Right atrium auricular region (tissue), 2 donors: ENCODE measurements at regions not wholly inside any gene's neighbourhood (a gene's known extent, or its start where the extent isn't known, plus 50 kb on each side); places are given as distances from the start of the nearest gene placed in this dataset.
"Not testable (repeated sequence)": the region's sequence is repeated elsewhere in the genome, so short reads cannot be mapped to it uniquely, and the experiment has no call there.

Source experiments
- DNase-seq: peaks from one replicate; pipeline ENCODE4 v3.0.0-alpha.2; 2019; ENCODE audit warnings: low spot score
- H3K27ac ChIP-seq, 2 donors: fragments of 200-600 bp; sonication (generic); 1 replicate in 1 of 2; 2 replicates in 1 of 2; pipeline ENCODE4 v1.5.1; 2016 to 2019
- H3K27me3 ChIP-seq, 2 donors: fragments of 200-600 bp; sonication (generic); one replicate each; pipeline versions ENCODE4 v1.5.1 to v1.6.0; 2017 to 2019
- H3K36me3 ChIP-seq: fragments of 200-600 bp; sonication (generic); one replicate; pipeline ENCODE4 v1.5.1; 2016
- H3K4me1 ChIP-seq, 2 donors: fragments of 200-600 bp; sonication (generic); one replicate each; pipeline versions ENCODE4 v1.5.1 to v1.6.0; 2017 to 2019
- H3K4me3 ChIP-seq, 2 donors: fragments of 200-600 bp; sonication (generic); 1 replicate in 1 of 2; 2 replicates in 1 of 2; pipeline ENCODE4 v1.5.1; 2017 to 2019; ENCODE audit warnings: mild to moderate bottlenecking in 1 of 2, moderate library complexity in 1 of 2
- H3K9me3 ChIP-seq, 2 donors: fragments of 200-600 bp; sonication (generic); one replicate each; pipeline ENCODE4 v1.5.1; 2019
- CTCF ChIP-seq, 2 donors: fragments of 200-600 bp; sonication (generic); IDR thresholded peaks; one replicate each; pipeline ENCODE4 v1.5.1; 2019; ENCODE audit warnings: antibody characterized with exemption in 2 of 2

DNA sequence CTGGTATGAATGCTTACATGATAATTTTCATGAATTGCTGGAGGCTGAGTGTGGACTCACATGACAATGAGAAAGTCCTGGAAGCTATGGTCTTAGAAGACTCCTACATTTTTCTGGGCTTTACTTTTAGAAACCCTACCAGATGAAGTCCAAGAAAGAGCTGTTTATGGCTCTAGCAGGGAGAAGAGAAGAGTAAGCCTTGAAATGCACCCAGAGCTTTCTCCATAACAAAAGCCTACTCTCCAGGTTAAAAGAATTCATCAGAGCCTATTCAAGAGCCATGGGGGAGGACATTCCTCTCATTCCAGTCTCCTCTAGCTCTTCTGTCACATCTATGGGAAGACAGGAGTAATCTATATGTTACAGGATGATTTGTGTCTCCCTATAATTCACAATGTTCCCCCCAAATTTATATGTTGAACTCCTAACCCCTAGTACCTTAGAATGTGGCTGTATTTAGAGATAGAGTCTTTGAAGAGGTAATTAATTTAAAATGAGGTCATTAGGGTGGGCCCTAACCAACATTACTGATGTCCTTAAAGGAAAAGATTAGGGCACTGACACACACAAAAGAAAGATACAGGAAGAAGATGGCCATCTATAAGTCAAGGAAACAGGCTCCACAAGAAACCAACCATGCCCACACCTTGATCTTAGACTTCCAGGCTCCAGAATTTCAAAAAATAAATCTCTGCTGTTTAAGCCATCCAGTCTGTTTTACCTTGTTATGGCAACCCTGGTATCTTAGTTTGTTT, 193.8 kb upstream of the PTER start:
- Histone ChIP-seq H3K4me1 (no peaks in the 10 kb centered on the region), H3K9me3 (no peaks in the 10 kb centered on the region), H3K4me3 (no peak overlapping the region), H3K36me3 (no peaks in the 10 kb centered on the region), H3K27ac (no peak overlapping the region), H3K27me3 (no peaks in the 10 kb centered on the region)
- DNase-seq, result no peak
- TF ChIP-seq CTCF (IDR thresholded peaks at IDR 0.05), result no peak

DNA sequence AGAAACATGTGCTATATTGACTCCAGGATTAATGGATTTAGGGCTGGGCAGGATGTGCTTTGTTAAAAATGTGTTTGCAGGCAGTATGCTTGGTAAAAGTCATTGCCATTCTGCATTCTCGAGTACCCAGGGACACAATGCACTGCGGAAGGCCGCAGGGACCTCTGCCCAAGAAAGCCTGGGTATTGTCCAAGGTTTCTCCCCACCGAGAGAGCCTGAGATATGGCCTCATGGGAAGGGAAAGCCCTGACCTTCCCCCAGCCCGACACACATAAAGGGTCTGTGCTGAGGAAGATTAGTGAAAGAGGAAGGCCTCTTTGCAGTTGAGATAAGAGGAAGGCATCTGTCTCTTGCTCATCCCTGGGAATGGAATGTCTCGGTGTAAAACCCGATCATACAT, 186.7 kb upstream of the PTER start:
- H3K27me3 ChIP-seq, H3K4me3 ChIP-seq, H3K27ac ChIP-seq, H3K36me3 ChIP-seq, H3K9me3 ChIP-seq, H3K4me1 ChIP-seq, DNase-seq: not testable (repeated sequence)

DNA sequence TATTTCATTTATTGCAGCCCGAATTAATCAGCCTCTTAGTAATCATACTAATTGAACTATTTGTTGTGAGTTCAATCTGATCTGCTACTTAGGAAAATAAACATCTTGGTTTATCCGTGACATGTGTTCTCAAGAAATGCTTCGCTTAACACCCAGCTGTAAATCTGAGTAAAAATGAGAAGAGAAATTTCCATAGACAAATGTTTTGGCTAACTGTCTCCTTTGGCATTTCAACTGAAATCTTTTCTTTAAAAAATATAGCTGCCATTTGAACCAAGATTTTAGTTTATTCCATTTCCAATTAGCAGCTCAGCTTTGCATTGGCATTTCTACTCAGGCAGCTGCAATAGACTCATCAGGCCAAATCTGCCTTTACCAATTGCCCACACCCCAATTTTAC, 180.5 kb upstream of the PTER start:
- no peak overlapping the region for H3K27ac ChIP-seq
- peaks cover 0 to 10% of the 10 kb centered on the region in 2 donors for H3K9me3 ChIP-seq
- TF ChIP-seq CTCF (IDR thresholded peaks at IDR 0.05), result no peak
- H3K27me3 ChIP-seq, result no peaks in the 10 kb centered on the region
- DNase-seq, result no peak
- no peaks in the 10 kb centered on the region for H3K4me1 ChIP-seq
- no peaks in the 10 kb centered on the region for H3K36me3 ChIP-seq
- no peak overlapping the region for H3K4me3 ChIP-seq

DNA sequence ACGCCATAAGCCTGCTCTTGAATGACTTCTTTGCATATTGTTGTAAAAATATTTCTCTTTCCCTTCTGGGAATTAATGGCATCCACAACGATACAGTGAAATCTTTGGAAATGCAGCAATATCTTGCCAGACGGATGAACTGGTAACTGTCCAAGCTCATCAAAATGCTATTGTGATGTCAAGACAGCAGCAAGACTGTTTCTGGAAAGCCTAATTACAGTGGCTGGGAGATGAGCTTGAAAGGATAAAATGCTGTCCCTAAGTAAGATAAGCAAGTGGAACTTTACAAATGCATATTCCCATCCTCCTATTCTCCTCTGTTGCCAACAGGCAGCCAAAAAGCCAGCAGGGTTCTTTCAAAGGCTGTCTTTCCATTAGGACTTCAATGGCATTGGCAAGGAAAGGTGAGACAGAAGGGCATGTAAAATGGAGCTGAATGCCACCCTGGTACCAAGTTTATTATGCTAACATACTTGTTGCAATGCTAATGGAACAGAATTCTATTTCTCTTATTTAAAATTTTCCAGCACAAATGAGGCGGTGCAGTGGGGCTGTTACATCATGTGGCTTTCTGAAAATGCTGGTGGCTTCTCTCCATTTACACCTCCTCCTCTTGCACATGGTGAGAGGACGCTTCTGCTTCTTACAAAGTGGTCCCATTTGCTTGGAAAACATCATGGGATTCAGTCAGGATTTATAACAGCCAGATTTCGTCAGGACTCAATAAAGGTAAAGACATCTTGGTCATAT, 178.3 kb upstream of the PTER start:
- no peaks in the 10 kb centered on the region for H3K36me3 ChIP-seq
- no peak overlapping the region for H3K27ac ChIP-seq
- no peak for TF ChIP-seq CTCF (IDR thresholded peaks at IDR 0.05)

GRCh38 chr10:16259726-16260125, 177.1 kb upstream of the PTER start:
- Histone ChIP-seq H3K9me3 (no peaks in the 10 kb centered on the region), H3K36me3 (no peaks in the 10 kb centered on the region), H3K27me3 (no peaks in the 10 kb centered on the region), H3K27ac (no peak overlapping the region), H3K4me3 (no peak overlapping the region), H3K4me1 (no peaks in the 10 kb centered on the region)
- no peak for TF ChIP-seq CTCF (IDR thresholded peaks at IDR 0.05)
- DNase-seq, result no peak

More for the DNA sequence above, 178.3 kb upstream of the PTER start:
- Histone ChIP-seq H3K4me1 (no peaks in the 10 kb centered on the region), H3K9me3 (peaks cover 0 to 2% of the 10 kb centered on the region in 2 donors), H3K27me3 (no peaks in the 10 kb centered on the region), H3K4me3 (no peak overlapping the region)
- DNase-seq, result no peak

- Histone ChIP-seq H3K9me3 (no peaks in the 10 kb centered on the region), H3K36me3 (no peaks in the 10 kb centered on the region), H3K4me1 (no peaks in the 10 kb centered on the region), H3K27ac (no peak overlapping the region), H3K27me3 (no peaks in the 10 kb centered on the region), H3K4me3 (no peak overlapping the region)
- DNase-seq, result no peak
- no peak for TF ChIP-seq CTCF (IDR thresholded peaks at IDR 0.05)
Observed at GRCh38 chr10:16260388-16260787, 176.4 kb upstream of the PTER start.
